Keratinocyte (primary cell): ENCODE measurements at regions not wholly inside any gene's neighbourhood (a gene's known extent, or its start where the extent isn't known, plus 50 kb on each side); places are given as distances from the start of the nearest gene placed in this dataset.

Experiments
- CTCF ChIP-seq, 3 experiments: IDR thresholded peaks in 1 of 3; conservative IDR thresholded peaks in 1 of 3; optimal IDR thresholded peaks in 1 of 3; 2 replicates in 2 of 3; 3 replicates in 1 of 3; pipeline versions ENCODE3 to v1.5.1; 2011; ENCODE audit warnings: low read length in 3 of 3, mild to moderate bottlenecking in 3 of 3, moderate library complexity in 2 of 3, control low read depth in 1 of 3, inconsistent platforms in 1 of 3; ENCODE audit not compliant: insufficient read depth in 2 of 3; ENCODE audit errors: extremely low read depth in 1 of 3
- EZH2 ChIP-seq: IDR thresholded peaks from one replicate; pipeline ENCODE4 v1.6.1; 2012; ENCODE audit warnings: inconsistent platforms, mild to moderate bottlenecking, low read length, moderate library complexity

- TF ChIP-seq EZH2, result no peak
- TF ChIP-seq CTCF (optimal IDR thresholded peaks at IDR 0.05 in 1 of 3, IDR thresholded peaks at IDR 0.05 in 1 of 3, conservative IDR thresholded peaks at IDR 0.05 in 1 of 3; ENCODE audit: extremely low read depth in 1 of 3, insufficient read depth in 2 of 3, low read length in 3 of 3), result no peak
Observed at GRCh38 chr2:236876642-236877041, 209.0 kb upstream of the COPS8 start.
